ENCODE measurements at regions not wholly inside any gene's neighbourhood (a gene's known extent, or its start where the extent isn't known, plus 50 kb on each side); places are given as distances from the start of the nearest gene placed in this dataset.

DNA sequence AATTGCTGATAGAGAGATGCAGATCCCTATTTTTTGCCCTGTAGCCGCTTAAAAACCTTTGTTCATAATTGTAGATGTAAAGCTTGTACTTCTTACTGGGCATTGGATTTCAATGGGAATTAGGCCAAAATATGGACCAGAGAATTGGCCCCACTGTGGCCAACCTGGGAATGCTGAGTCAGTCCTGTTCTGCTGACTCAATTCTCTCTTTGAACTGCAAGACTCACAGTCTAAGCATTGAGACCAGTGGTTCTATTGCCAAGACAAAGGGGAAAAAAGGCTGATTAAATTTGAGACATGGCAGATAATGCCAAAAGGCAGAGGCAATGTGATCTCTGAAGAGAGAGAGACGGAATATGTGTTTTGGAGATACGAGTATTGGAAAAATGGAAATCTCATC, 72.5 kb upstream of the UBL3 start:
- Histone ChIP-seq H2AFZ (ENCODE audit: low read depth, low read length) (no peak overlapping the region), H3K79me2 (ENCODE audit: control insufficient read depth, insufficient read depth, low read length) (no peaks in the 10 kb centered on the region), H3K27ac (ENCODE audit: insufficient read depth, low read depth, low read length) (no peak overlapping the region), H3K27me3 (ENCODE audit: control insufficient read depth in 2 of 2, insufficient read depth in 2 of 2, low read length in 2 of 2) (no peaks in the 10 kb centered on the region), H3K9me3 (replicated peaks; ENCODE audit: control insufficient read depth, insufficient read depth, low read length) (no peaks in the 10 kb centered on the region), H3K4me2 (ENCODE audit: insufficient read depth, low read length) (no peak overlapping the region), H3K36me3 (ENCODE audit: control insufficient read depth in 2 of 2, extremely low read depth in 1 of 2, insufficient read depth in 2 of 2, low read length in 2 of 2) (no peaks in the 10 kb centered on the region), H3K4me1 (ENCODE audit: control insufficient read depth, extremely low read depth, insufficient read depth, low read length) (peaks cover 17% of the 10 kb centered on the region), H3K9ac (replicated peaks; ENCODE audit: extremely low read depth, insufficient read depth, low read length) (no peak overlapping the region), H3K9me1 (replicated peaks; ENCODE audit: control insufficient read depth, extremely low read depth, insufficient read depth, low read length) (no peaks in the 10 kb centered on the region), H3K4me3 (replicated peaks in 1 of 3; ENCODE audit: insufficient read depth in 1 of 3, low read depth in 1 of 3, low read length in 3 of 3) (no peak overlapping the region), H4K20me1 (replicated peaks; ENCODE audit: control insufficient read depth, extremely low read depth, insufficient read depth, low read length) (no peaks in the 10 kb centered on the region)
- intact Hi-C loops (cut with micrococcal nuclease) (loop anchor here (10.0 kb wide), 1 partner anchor 328 kb away; the partner anchor contains the start of gene SLC7A1), dilution Hi-C loops (cut with MboI; ENCODE audit: extremely low pct_ligation_motif_present, low sequenced_read_pairs) (no loop called here)
- no peak for FAIRE-seq
- POLR2A ChIA-PET = no interaction called here
- TF ChIP-seq MYC (IDR thresholded peaks at IDR 0.05; ENCODE audit: low read depth, low read length) = no peak
- no peak for TF ChIP-seq JUN (IDR thresholded peaks at IDR 0.05; ENCODE audit: borderline replicate concordance, insufficient read depth, insufficient read length, low read depth)
- no peak for TF ChIP-seq POLR2A (IDR thresholded peaks at IDR 0.05; ENCODE audit: low read depth, low read length)
- TF ChIP-seq, protein P1, sequence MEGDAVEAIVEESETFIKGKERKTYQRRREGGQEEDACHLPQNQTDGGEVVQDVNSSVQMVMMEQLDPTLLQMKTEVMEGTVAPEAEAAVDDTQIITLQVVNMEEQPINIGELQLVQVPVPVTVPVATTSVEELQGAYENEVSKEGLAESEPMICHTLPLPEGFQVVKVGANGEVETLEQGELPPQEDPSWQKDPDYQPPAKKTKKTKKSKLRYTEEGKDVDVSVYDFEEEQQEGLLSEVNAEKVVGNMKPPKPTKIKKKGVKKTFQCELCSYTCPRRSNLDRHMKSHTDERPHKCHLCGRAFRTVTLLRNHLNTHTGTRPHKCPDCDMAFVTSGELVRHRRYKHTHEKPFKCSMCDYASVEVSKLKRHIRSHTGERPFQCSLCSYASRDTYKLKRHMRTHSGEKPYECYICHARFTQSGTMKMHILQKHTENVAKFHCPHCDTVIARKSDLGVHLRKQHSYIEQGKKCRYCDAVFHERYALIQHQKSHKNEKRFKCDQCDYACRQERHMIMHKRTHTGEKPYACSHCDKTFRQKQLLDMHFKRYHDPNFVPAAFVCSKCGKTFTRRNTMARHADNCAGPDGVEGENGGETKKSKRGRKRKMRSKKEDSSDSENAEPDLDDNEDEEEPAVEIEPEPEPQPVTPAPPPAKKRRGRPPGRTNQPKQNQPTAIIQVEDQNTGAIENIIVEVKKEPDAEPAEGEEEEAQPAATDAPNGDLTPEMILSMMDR (IDR thresholded peaks at IDR 0.05; ENCODE audit: extremely low read depth in 1 of 2, insufficient read depth in 1 of 2, low read depth in 1 of 2, low read length in 2 of 2) = no peak
- TF ChIP-seq GATA2 (IDR thresholded peaks at IDR 0.05; ENCODE audit: insufficient read depth, insufficient read length, low read depth, low read length) = no peak
- no peak for TF ChIP-seq POLR2AphosphoS5 (IDR thresholded peaks at IDR 0.05; ENCODE audit: insufficient read depth, low read depth, low read length)
- TF ChIP-seq FOS (IDR thresholded peaks at IDR 0.05; ENCODE audit: borderline replicate concordance, insufficient read depth, low read length) = no peak
- no peak for TF ChIP-seq EZH2 (IDR thresholded peaks at IDR 0.05; ENCODE audit: borderline replicate concordance, low read depth, low read length, severe bottlenecking)
- TF ChIP-seq, protein P2, sequence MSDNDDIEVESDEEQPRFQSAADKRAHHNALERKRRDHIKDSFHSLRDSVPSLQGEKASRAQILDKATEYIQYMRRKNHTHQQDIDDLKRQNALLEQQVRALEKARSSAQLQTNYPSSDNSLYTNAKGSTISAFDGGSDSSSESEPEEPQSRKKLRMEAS (IDR thresholded peaks at IDR 0.05; ENCODE audit: insufficient read depth, insufficient read length) = no peak
- DNase-seq (ENCODE audit: low read depth, low spot score) = no peak
- CTCF ChIA-PET = interaction anchor here (1.1 to 4.1 kb wide), 10 partner anchors 13 to 192 kb away, joined by 3 to 66 read pairs (median 12); partner anchors contain the start of gene UBL3
- BruUV-seq (replicated peaks) = no TSS peak
